H1 (cell line): ENCODE measurements at regions not wholly inside any gene's neighbourhood (a gene's known extent, or its start where the extent isn't known, plus 50 kb on each side); places are given as distances from the start of the nearest gene placed in this dataset.

Experiments
- CTCF ChIA-PET: fragments of 300-600 bp; sonication (Branson Sonifier 250); formaldehyde crosslinking; loops from one replicate; lab custom pipeline; 2021; ENCODE audit not compliant: partially characterized antibody; lab: Charles Lee
- POLR2A ChIA-PET: fragments of 300-600 bp; sonication (Branson Sonifier 250); formaldehyde crosslinking; loops from one replicate; lab custom pipeline; 2021; ENCODE audit warnings: inconsistent platforms; ENCODE audit not compliant: partially characterized antibody; lab: Charles Lee
- DNase-seq, 2 experiments: peaks; one replicate each; pipeline versions ENCODE4 v3.0.0 to v3.0.0-alpha.2; 2010 to 2022; ENCODE audit warnings: low spot score in 2 of 2, low read depth in 1 of 2, mixed read lengths in 1 of 2
- FAIRE-seq: peaks from 2 replicates; lab custom pipeline; 2011; peaks lifted over from hg19 to GRCh38; lab: Jason Lieb, UNC
- H2AFZ ChIP-seq: 2 replicates; pipeline ENCODE4 v1.8.1; 2012; ENCODE audit warnings: low read length, inconsistent platforms
- H2AK5ac ChIP-seq: 2 replicates; pipeline ENCODE4 v1.6.1; 2013; ENCODE audit warnings: low read depth, low read length
- H2BK120ac ChIP-seq: replicated peaks from 2 replicates; pipeline ENCODE3; 2013; ENCODE audit warnings: low read depth, low read length, inconsistent platforms
- H2BK12ac ChIP-seq: 2 replicates; pipeline ENCODE4 v1.6.1; 2013; ENCODE audit warnings: low read depth, low read length
- H2BK15ac ChIP-seq: 2 replicates; pipeline ENCODE4 v1.6.1; 2013; ENCODE audit warnings: low read length
- H2BK20ac ChIP-seq: 2 replicates; pipeline ENCODE4 v1.6.1; 2013; ENCODE audit warnings: low read length
- H2BK5ac ChIP-seq: 2 replicates; pipeline ENCODE4 v1.6.1; 2013; ENCODE audit warnings: low read depth, low read length
- H3K14ac ChIP-seq: 2 replicates; pipeline ENCODE4 v1.6.1; 2013; ENCODE audit warnings: inconsistent platforms; ENCODE audit not compliant: insufficient read length
- H3K18ac ChIP-seq: 2 replicates; pipeline ENCODE4 v1.6.1; 2013; ENCODE audit warnings: low read length; ENCODE audit errors: extremely low read depth
- H3K23ac ChIP-seq: 2 replicates; pipeline ENCODE4 v1.6.1; 2013; ENCODE audit warnings: inconsistent platforms; ENCODE audit not compliant: insufficient read length
- H3K23me2 ChIP-seq: 2 replicates; pipeline ENCODE4 v1.6.1; 2013; ENCODE audit warnings: low read depth, low read length
- H3K27ac ChIP-seq: 2 replicates; pipeline ENCODE4 v1.6.1; 2011; ENCODE audit warnings: low read depth, low read length, inconsistent platforms
- H3K27me3 ChIP-seq, 4 experiments: replicated peaks in 1 of 4; 1 replicate in 1 of 4; 2 replicates in 3 of 4; pipeline versions ENCODE4 v1.6.1 to v1.8.1; 2011 to 2013; ENCODE audit warnings: low read length in 3 of 4, mild to moderate bottlenecking in 3 of 4, inconsistent platforms in 2 of 4, mixed read lengths in 2 of 4, moderate library complexity in 1 of 4; ENCODE audit not compliant: control insufficient read depth in 3 of 4, insufficient read depth in 3 of 4; ENCODE audit errors: extremely low read depth in 1 of 4
- H3K36me3 ChIP-seq, 4 experiments: 2 replicates each; pipeline versions ENCODE4 v1.6.1 to v1.8.1; 2011 to 2013; ENCODE audit warnings: mild to moderate bottlenecking in 4 of 4, low read length in 3 of 4, moderate library complexity in 2 of 4, control low read depth in 1 of 4, inconsistent platforms in 1 of 4; ENCODE audit not compliant: insufficient read depth in 4 of 4, control insufficient read depth in 2 of 4
- H3K4ac ChIP-seq: replicated peaks from 2 replicates; pipeline ENCODE3; 2013; ENCODE audit warnings: low read length, low read depth, mixed read lengths, inconsistent platforms; ENCODE audit not compliant: insufficient read length
- H3K4me1 ChIP-seq, 4 experiments: replicated peaks in 1 of 4; 1 replicate in 1 of 4; 2 replicates in 3 of 4; pipeline versions ENCODE4 v1.6.1 to v1.8.1; 2011 to 2013; ENCODE audit warnings: low read length in 3 of 4, inconsistent platforms in 2 of 4, mixed read lengths in 1 of 4; ENCODE audit not compliant: insufficient read depth in 4 of 4, control insufficient read depth in 3 of 4
- H3K4me2 ChIP-seq, 2 experiments: 2 replicates each; pipeline versions ENCODE4 v1.6.1 to v1.8.1; 2011 to 2013; ENCODE audit warnings: low read depth in 2 of 2, low read length in 2 of 2, control low read depth in 1 of 2, inconsistent platforms in 1 of 2, mild to moderate bottlenecking in 1 of 2; ENCODE audit not compliant: insufficient read depth in 1 of 2
- H3K4me3 ChIP-seq, 4 experiments: fragments of 200-600, 300-600 bp in 1 of 4; sonication (generic), shearing (Covaris generic), sonication (Bioruptor Twin) in 1 of 4; 2 replicates each; pipeline versions ENCODE4 v1.5.1 to v1.8.1; 2011 to 2016; ENCODE audit warnings: low read length in 4 of 4, low read depth in 3 of 4, control low read depth in 2 of 4, inconsistent platforms in 2 of 4, mild to moderate bottlenecking in 2 of 4, mixed read lengths in 1 of 4, moderate library complexity in 1 of 4; ENCODE audit not compliant: insufficient read depth in 2 of 4; ENCODE audit errors: extremely low read depth in 1 of 4
- H3K56ac ChIP-seq: replicated peaks from 2 replicates; pipeline ENCODE3; 2013; ENCODE audit warnings: low read depth, mild to moderate bottlenecking, mixed read lengths, low read length, inconsistent platforms; ENCODE audit not compliant: insufficient read length
- H3K79me1 ChIP-seq: 2 replicates; pipeline ENCODE4 v1.6.1; 2013; ENCODE audit warnings: low read depth, low read length, control low read depth
- H3K79me2 ChIP-seq, 2 experiments: 2 replicates each; pipeline versions ENCODE4 v1.6.1 to v1.8.1; 2012 to 2013; ENCODE audit warnings: low read length in 2 of 2, mild to moderate bottlenecking in 2 of 2, inconsistent platforms in 1 of 2; ENCODE audit not compliant: insufficient read depth in 2 of 2, control insufficient read depth in 1 of 2
- H3K9ac ChIP-seq, 4 experiments: replicated peaks in 1 of 4; 1 replicate in 1 of 4; 2 replicates in 3 of 4; pipeline versions ENCODE4 v1.6.1 to v1.8.1; 2011 to 2013; ENCODE audit warnings: low read depth in 3 of 4, low read length in 3 of 4, control low read depth in 2 of 4, mild to moderate bottlenecking in 2 of 4, moderate library complexity in 2 of 4, inconsistent platforms in 1 of 4; ENCODE audit errors: extremely low read depth in 1 of 4
- H3K9me3 ChIP-seq, 2 experiments: 2 replicates each; pipeline versions ENCODE4 v1.6.1 to v1.8.1; 2012 to 2013; ENCODE audit warnings: mild to moderate bottlenecking in 2 of 2, moderate library complexity in 2 of 2, control low read depth in 1 of 2, inconsistent platforms in 1 of 2, low read depth in 1 of 2, low read length in 1 of 2, mixed read lengths in 1 of 2; ENCODE audit not compliant: insufficient read depth in 2 of 2
- H4K20me1 ChIP-seq, 2 experiments: replicated peaks in 1 of 2; 2 replicates each; pipeline versions ENCODE3 to v1.8.1; 2011 to 2013; ENCODE audit warnings: inconsistent platforms in 2 of 2, low read length in 2 of 2, mild to moderate bottlenecking in 1 of 2; ENCODE audit not compliant: insufficient read depth in 2 of 2, control insufficient read depth in 1 of 2
- H4K5ac ChIP-seq: 2 replicates; pipeline ENCODE4 v1.6.1; 2013; ENCODE audit warnings: low read length, low read depth, mixed read lengths, inconsistent platforms; ENCODE audit not compliant: insufficient read length
- H4K8ac ChIP-seq: 2 replicates; pipeline ENCODE4 v1.8.0; 2013; ENCODE audit warnings: mild to moderate bottlenecking, moderate library complexity, low read length, inconsistent platforms; ENCODE audit not compliant: insufficient read depth; ENCODE audit errors: extremely low read depth
- H4K91ac ChIP-seq: replicated peaks from 2 replicates; pipeline ENCODE3; 2013; ENCODE audit warnings: low read length, mixed read lengths, inconsistent platforms; ENCODE audit not compliant: insufficient read length
- CREB1 ChIP-seq: IDR thresholded peaks from 2 replicates; pipeline ENCODE4 v1.6.1; 2012; ENCODE audit warnings: inconsistent platforms
- KDM1A ChIP-seq: fragments of 200-600, 300-600 bp; sonication (generic); IDR thresholded peaks from 2 replicates; pipeline ENCODE4 v1.7.1; 2016; ENCODE audit warnings: mild to moderate bottlenecking, low read length, borderline replicate concordance
- SIRT6 ChIP-seq: IDR thresholded peaks from one replicate; pipeline ENCODE4 v1.7.1; 2012; ENCODE audit warnings: low read length, inconsistent platforms
- SP2 ChIP-seq: IDR thresholded peaks from 2 replicates; pipeline ENCODE4 v1.6.1; 2012; ENCODE audit warnings: mild to moderate bottlenecking, low read length, inconsistent platforms

- no peak overlapping the region for H2BK120ac ChIP-seq
- DNase-seq: no peak
- no peak overlapping the region for H4K5ac ChIP-seq
- no peak overlapping the region for H4K91ac ChIP-seq
- no peaks in the 10 kb centered on the region for H3K36me3 ChIP-seq
- no peaks in the 10 kb centered on the region for H3K4me1 ChIP-seq
- FAIRE-seq: no peak
- no peak overlapping the region for H2AK5ac ChIP-seq
- H4K8ac ChIP-seq: no peak overlapping the region
- no peak overlapping the region for H3K4ac ChIP-seq
- no peak overlapping the region for H3K56ac ChIP-seq
- H3K23ac ChIP-seq: no peak overlapping the region
- peaks cover 0 to 2% (median 0%) of the 10 kb centered on the region in 4 experiments; a peak in 2 of 7 replicates for H3K27me3 ChIP-seq
- TF ChIP-seq CREB1 (no peak), KDM1A (no peak), SIRT6 (no peak), SP2 (no peak)
- no peak overlapping the region for H2BK20ac ChIP-seq
- H3K4me3 ChIP-seq: no peak overlapping the region
- H3K9me3 ChIP-seq: peaks cover 29 to 38% of the 10 kb centered on the region in 2 experiments
- H3K18ac ChIP-seq: no peak overlapping the region
- no peak overlapping the region for H3K27ac ChIP-seq
- H2AFZ ChIP-seq: no peak overlapping the region
- no peak overlapping the region for H3K9ac ChIP-seq
- H3K14ac ChIP-seq: no peak overlapping the region
- H3K79me1 ChIP-seq: no peaks in the 10 kb centered on the region
- no peaks in the 10 kb centered on the region for H3K79me2 ChIP-seq
- no peak overlapping the region for H3K4me2 ChIP-seq
- no peak overlapping the region for H2BK5ac ChIP-seq
- POLR2A ChIA-PET: no interaction called here
- H3K23me2 ChIP-seq: no peaks in the 10 kb centered on the region
- CTCF ChIA-PET: no interaction called here
- H2BK12ac ChIP-seq: no peak overlapping the region
- no peaks in the 10 kb centered on the region for H4K20me1 ChIP-seq
- H2BK15ac ChIP-seq: no peak overlapping the region
These were observed 91.0 kb downstream of the IGLL5 start for GRCh38 chr22:22978637-22979036.
